HCT116 (cell line): ENCODE measurements at regions not wholly inside any gene's neighbourhood (a gene's known extent, or its start where the extent isn't known, plus 50 kb on each side); places are given as distances from the start of the nearest gene placed in this dataset.

Experiments used
- ATAC-seq: fragments of 200-7000 bp; cut with Tn5 transposase; 2 replicates; pipeline ENCODE4 v1.9.1; 2020; ENCODE audit warnings: mild to moderate bottlenecking, moderate library complexity
- BruUV-seq: library from RNA; stranded (reverse); fragments of 400-500 nt; replicated peaks from 2 replicates; lab custom pipeline; 2021; lab: Mats Ljungman, UMichigan
- CTCF ChIA-PET: fragments of 300-600 bp; sonication (Branson Sonifier 250); formaldehyde crosslinking; loops from one replicate; lab custom pipeline; 2021; ENCODE audit warnings: antibody characterized with exemption; lab: Charles Lee
- POLR2A ChIA-PET: fragments of 300-600, 350-600 bp; sonication (Branson Sonifier 250); formaldehyde crosslinking; loops from one replicate; lab custom pipeline; 2021; ENCODE audit warnings: antibody characterized with exemption; lab: Charles Lee
- RAD21 ChIA-PET, 2 experiments: fragments of 300-600 bp; sonication (Branson Sonifier 250); formaldehyde crosslinking; loops; one replicate each; lab custom pipeline; 2023; ENCODE audit warnings: low total read pairs in 2 of 2; ENCODE audit not compliant: uncharacterized antibody in 2 of 2, unreplicated experiment in 2 of 2, low non-redundant PET in 1 of 2; lab: Charles Lee
- DNase-seq: peaks from one replicate; pipeline ENCODE4 v3.0.0-alpha.2; 2010; ENCODE audit warnings: low read depth, low spot score
- H2AFZ ChIP-seq: fragments of 200-600 bp; shearing (Covaris generic), sonication (generic); 2 replicates; pipeline ENCODE4 v1.6.1; 2017; ENCODE audit warnings: low read depth, mixed run types, mixed read lengths, antibody characterized with exemption, low read length; ENCODE audit not compliant: poor library complexity, severe bottlenecking
- H3K27ac ChIP-seq: 2 replicates; pipeline ENCODE4 v1.5.1; 2012; ENCODE audit warnings: low read depth, low read length
- H3K27me3 ChIP-seq: fragments of 200-600 bp; sonication (generic); 2 replicates; pipeline ENCODE4 v1.6.1; 2016; ENCODE audit warnings: mixed run types, low read length, mixed read lengths; ENCODE audit not compliant: insufficient read depth
- H3K36me3 ChIP-seq, 2 experiments: fragments of 200-500 bp in 1 of 2; fragments of 200-600 bp in 1 of 2; sonication (Bioruptor generic) in 1 of 2; sonication (generic) in 1 of 2; 2 replicates each; pipeline versions ENCODE4 v1.5.1 to v1.6.1; 2014 to 2016; ENCODE audit warnings: low read length in 2 of 2, inconsistent platforms in 1 of 2, mixed read lengths in 1 of 2, mixed run types in 1 of 2; ENCODE audit not compliant: insufficient read depth in 2 of 2, control insufficient read depth in 1 of 2
- H3K4me1 ChIP-seq, 2 experiments: fragments of 200-600 bp in 1 of 2; sonication (generic) in 1 of 2; 2 replicates each; pipeline versions ENCODE4 v1.5.1 to v1.6.1; 2012 to 2017; ENCODE audit warnings: low read length in 2 of 2, inconsistent platforms in 1 of 2, mild to moderate bottlenecking in 1 of 2, mixed read lengths in 1 of 2, mixed run types in 1 of 2, moderate library complexity in 1 of 2; ENCODE audit not compliant: insufficient read depth in 2 of 2, control insufficient read depth in 1 of 2
- H3K4me2 ChIP-seq: fragments of 200-600 bp; sonication (generic); 2 replicates; pipeline ENCODE4 v1.6.1; 2017; ENCODE audit warnings: mixed run types, low read length, mixed read lengths
- H3K4me3 ChIP-seq, 2 experiments: fragments of 200-600 bp in 1 of 2; sonication (generic) in 1 of 2; replicated peaks in 1 of 2; 2 replicates each; pipeline ENCODE4 v1.5.1; 2011 to 2016; ENCODE audit warnings: low read length in 2 of 2, control low read depth in 1 of 2, low read depth in 1 of 2, mild to moderate bottlenecking in 1 of 2, mixed read lengths in 1 of 2, mixed run types in 1 of 2
- H3K79me2 ChIP-seq: fragments of 200-600 bp; sonication (generic); 2 replicates; pipeline ENCODE4 v1.6.1; 2017; ENCODE audit warnings: mild to moderate bottlenecking, mixed run types, low read length, moderate library complexity, mixed read lengths; ENCODE audit not compliant: insufficient read depth
- H3K9ac ChIP-seq: fragments of 200-600 bp; sonication (generic); 2 replicates; pipeline ENCODE4 v1.6.1; 2016; ENCODE audit warnings: low read length, mixed read lengths
- H3K9me2 ChIP-seq: fragments of 200-600 bp; sonication (generic), shearing (Covaris generic); 2 replicates; pipeline ENCODE4 v1.6.1; 2017; ENCODE audit warnings: mixed run types, mild to moderate bottlenecking, moderate library complexity; ENCODE audit not compliant: insufficient read depth
- H3K9me3 ChIP-seq, 2 experiments: fragments of 200-500 bp in 1 of 2; fragments of 200-600 bp in 1 of 2; sonication (Bioruptor generic) in 1 of 2; sonication (generic) in 1 of 2; 2 replicates each; pipeline ENCODE4 v1.6.1; 2014 to 2017; ENCODE audit warnings: low read length in 2 of 2, mixed read lengths in 2 of 2, inconsistent platforms in 1 of 2, low read depth in 1 of 2, mild to moderate bottlenecking in 1 of 2, mixed run types in 1 of 2, moderate library complexity in 1 of 2; ENCODE audit not compliant: control insufficient read depth in 1 of 2, insufficient read depth in 1 of 2
- H4K20me1 ChIP-seq: fragments of 200-600 bp; sonication (generic), shearing (Covaris generic); 2 replicates; pipeline ENCODE4 v1.6.1; 2017; ENCODE audit warnings: mixed run types, mild to moderate bottlenecking, moderate library complexity; ENCODE audit not compliant: insufficient read depth
- ATF3 ChIP-seq: IDR thresholded peaks from 2 replicates; pipeline ENCODE4 v1.6.1; 2012
- CBX3 ChIP-seq: IDR thresholded peaks from 2 replicates; pipeline ENCODE4 v1.6.1; 2012; ENCODE audit warnings: low read depth
- CEBPB ChIP-seq: IDR thresholded peaks from 2 replicates; pipeline ENCODE4 v1.6.1; 2012; ENCODE audit warnings: low read depth
- ELF1 ChIP-seq: IDR thresholded peaks from 2 replicates; pipeline ENCODE4 v1.6.1; 2012; ENCODE audit warnings: low read depth, borderline replicate concordance
- EZH2 ChIP-seq: fragments of 200-600 bp; sonication (generic); IDR thresholded peaks from 2 replicates; pipeline ENCODE4 v1.6.1; 2017; ENCODE audit warnings: antibody characterized with exemption, mixed run types
- FOSL1 ChIP-seq: IDR thresholded peaks from 2 replicates; pipeline ENCODE4 v1.6.1; 2012; ENCODE audit warnings: low read depth
- JUND ChIP-seq: IDR thresholded peaks from 2 replicates; pipeline ENCODE4 v1.6.1; 2012
- MAX ChIP-seq: IDR thresholded peaks from 2 replicates; pipeline ENCODE4 v1.6.1; 2012
- POLR2A ChIP-seq: IDR thresholded peaks from 2 replicates; pipeline ENCODE4 v1.7.0; 2011; ENCODE audit warnings: borderline replicate concordance; ENCODE audit not compliant: insufficient read depth, insufficient read length; ENCODE audit errors: extremely low read depth
- POLR2AphosphoS5 ChIP-seq: IDR thresholded peaks from 2 replicates; pipeline ENCODE4 v1.6.1; 2011; ENCODE audit warnings: mild to moderate bottlenecking, low read depth, low read length, moderate library complexity
- RAD21 ChIP-seq: IDR thresholded peaks from 2 replicates; pipeline ENCODE4 v1.6.1; 2012; ENCODE audit warnings: low read depth, mild to moderate bottlenecking
- REST ChIP-seq: IDR thresholded peaks from 2 replicates; pipeline ENCODE4 v1.6.1; 2012; ENCODE audit warnings: low read depth
- SIN3A ChIP-seq: IDR thresholded peaks from 2 replicates; pipeline ENCODE4 v1.6.1; 2012; ENCODE audit warnings: low read depth
- SP1 ChIP-seq: IDR thresholded peaks from 2 replicates; pipeline ENCODE4 v1.6.1; 2012; ENCODE audit warnings: low read depth
- SRF ChIP-seq: IDR thresholded peaks from 2 replicates; pipeline ENCODE4 v1.6.1; 2012; ENCODE audit warnings: low read depth
- TCF7L2 ChIP-seq: IDR thresholded peaks from 2 replicates; pipeline ENCODE4 v1.7.0; 2011; ENCODE audit warnings: borderline replicate concordance, inconsistent platforms; ENCODE audit not compliant: insufficient read depth, insufficient read length; ENCODE audit errors: extremely low read depth
- YY1 ChIP-seq: IDR thresholded peaks from 2 replicates; pipeline ENCODE4 v1.6.1; 2011; ENCODE audit warnings: low read length, low read depth, moderate library complexity, mild to moderate bottlenecking; ENCODE audit not compliant: insufficient replicate concordance; ENCODE audit errors: extremely low read depth
- ZBTB33 ChIP-seq: IDR thresholded peaks from 2 replicates; pipeline ENCODE4 v1.6.1; 2011; ENCODE audit warnings: mild to moderate bottlenecking, low read length, moderate library complexity; ENCODE audit not compliant: insufficient replicate concordance; ENCODE audit errors: extremely low read depth
- ZFX ChIP-seq: fragments of 450-650 bp; IDR thresholded peaks from 2 replicates; pipeline ENCODE4 v1.6.1; 2017
- ZNF274 ChIP-seq: fragments of 200-500 bp; sonication (Bioruptor generic); IDR thresholded peaks from 2 replicates; pipeline ENCODE4 v1.6.1; 2014; ENCODE audit warnings: mild to moderate bottlenecking, low read depth, low read length, inconsistent platforms
- intact Hi-C: fragments of 100-400 bp; cut with micrococcal nuclease; formaldehyde crosslinking; loops from 2 replicates; pipeline ENCODE4 v1.10.0; 2022

- no peak overlapping the region for H3K4me2 ChIP-seq
- no peak overlapping the region for H2AFZ ChIP-seq
- ATAC-seq, result no peak
- no peaks in the 10 kb centered on the region for H3K9me2 ChIP-seq
- no TSS peak for BruUV-seq
- no peaks in the 10 kb centered on the region for H4K20me1 ChIP-seq
- no peak for TF ChIP-seq REST
- no peak for TF ChIP-seq POLR2AphosphoS5
- no peak for TF ChIP-seq MAX
- no peak for TF ChIP-seq RAD21
- no peak for TF ChIP-seq POLR2A
- no peak for TF ChIP-seq CEBPB
- no peak for TF ChIP-seq TCF7L2
- no peak for TF ChIP-seq ELF1
- no peak for TF ChIP-seq CBX3
- TF ChIP-seq ZFX, result no peak
- TF ChIP-seq ZNF274, result no peak
- TF ChIP-seq ZBTB33, result no peak
- no peak for TF ChIP-seq SRF
- TF ChIP-seq FOSL1, result no peak
- TF ChIP-seq JUND, result no peak
- TF ChIP-seq ATF3, result no peak
- TF ChIP-seq YY1, result no peak
- TF ChIP-seq EZH2, result no peak
- TF ChIP-seq SP1, result no peak
- no peak for TF ChIP-seq SIN3A
- intact Hi-C loops, result no loop called here
- no peaks in the 10 kb centered on the region for H3K36me3 ChIP-seq
- H3K4me1 ChIP-seq, result peaks cover 0 to 7% of the 10 kb centered on the region in 2 experiments; a peak in 2 of 4 replicates
- H3K9me3 ChIP-seq, result no peaks in the 10 kb centered on the region
- no peak for DNase-seq
- RAD21 ChIA-PET, result no interaction called here
- H3K9ac ChIP-seq, result no peak overlapping the region
- H3K27me3 ChIP-seq, result no peaks in the 10 kb centered on the region
- CTCF ChIA-PET, result no interaction called here
- no peak overlapping the region for H3K4me3 ChIP-seq
- POLR2A ChIA-PET, result no interaction called here
- no peak overlapping the region for H3K27ac ChIP-seq
- H3K79me2 ChIP-seq, result no peaks in the 10 kb centered on the region
Measured at GRCh38 chr6:4300917-4301316, 165.5 kb upstream of the ECI2 start.
